Activated T-cell treated with anti-CD3 and anti-CD28 coated beads for 4 hours (primary cell): ENCODE measurements at regions not wholly inside any gene's neighbourhood (a gene's known extent, or its start where the extent isn't known, plus 50 kb on each side); places are given as distances from the start of the nearest gene placed in this dataset.

Experiments used
- DNase-seq: peaks from one replicate; pipeline ENCODE4 v3.0.0-alpha.2; 2020

- no peak for DNase-seq
Measured at GRCh38 chr1:228546541-228547463, 59.6 kb downstream of the RNF187 start.

GRCh38 chr1:228547464-228547792 lies 60.2 kb downstream of the RNF187 start:
- no peak for DNase-seq

- DNase-seq, result no peak
Measured at GRCh38 chr1:228548788-228549187, 61.6 kb downstream of the RNF187 start.

DNA sequence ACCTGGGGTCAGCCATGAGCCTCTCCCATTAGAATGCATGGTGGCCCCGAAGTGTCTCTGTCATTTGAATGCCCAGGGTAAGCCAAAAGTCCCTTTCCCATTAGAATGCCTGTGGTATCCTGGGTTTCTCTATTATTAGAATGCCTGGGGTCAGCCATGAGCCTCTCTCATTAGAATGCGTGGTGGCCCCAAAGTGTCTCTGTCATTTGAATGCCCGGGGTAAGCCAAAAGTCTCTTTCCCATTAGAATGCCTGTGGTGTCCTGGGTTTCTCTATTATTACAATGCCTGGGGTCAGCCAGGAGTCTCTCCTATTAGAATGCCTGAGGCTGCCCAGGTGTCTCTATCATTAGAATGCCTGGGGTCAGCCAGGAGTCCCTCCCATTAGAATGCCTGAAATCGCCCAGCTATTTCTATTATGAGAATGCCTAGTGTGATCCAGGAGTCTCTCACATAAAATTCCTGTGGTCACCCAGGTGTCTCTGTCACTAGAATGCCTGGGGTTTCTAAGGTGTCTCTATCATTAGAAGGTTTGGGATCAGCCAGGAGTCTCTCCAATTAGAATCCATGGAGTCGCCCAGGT lies 65.5 kb downstream of the RNF187 start:
- no peak for DNase-seq

- DNase-seq, result no peak
Measured at GRCh38 chr1:228554107-228554506, 66.9 kb downstream of the RNF187 start.

- no peak for DNase-seq
Measured at GRCh38 chr1:228555074-228555994, 68.2 kb downstream of the RNF187 start.

- DNase-seq, result peak; percentile 24
Measured at GRCh38 chr1:228556634-228557430, 69.7 kb downstream of the RNF187 start.
